KMS-11 (cell line): ENCODE measurements at regions not wholly inside any gene's neighbourhood (a gene's known extent, or its start where the extent isn't known, plus 50 kb on each side); places are given as distances from the start of the nearest gene placed in this dataset.

Experiments used
- H2AFZ ChIP-seq: fragments of 200-600 bp; sonication (generic); 2 replicates; pipeline ENCODE4 v1.6.1; 2016; ENCODE audit warnings: antibody characterized with exemption, mixed run types, low read depth
- H3K27ac ChIP-seq: fragments of 200-600 bp; sonication (generic); 2 replicates; pipeline ENCODE4 v1.6.1; 2016; ENCODE audit warnings: mild to moderate bottlenecking, mixed run types
- H3K27me3 ChIP-seq: fragments of 200-600 bp; sonication (generic); 2 replicates; pipeline ENCODE4 v1.6.1; 2017; ENCODE audit warnings: mild to moderate bottlenecking, low read depth, mixed run types, moderate library complexity; ENCODE audit not compliant: insufficient read depth
- H3K36me3 ChIP-seq: fragments of 200-600 bp; sonication (generic); 2 replicates; pipeline ENCODE4 v1.6.1; 2017; ENCODE audit warnings: mild to moderate bottlenecking, mixed run types; ENCODE audit not compliant: insufficient read depth
- H3K4me1 ChIP-seq: fragments of 200-600 bp; sonication (generic); 2 replicates; pipeline ENCODE4 v1.6.1; 2016; ENCODE audit warnings: mild to moderate bottlenecking, low read depth, mixed run types; ENCODE audit not compliant: poor library complexity, severe bottlenecking
- H3K4me2 ChIP-seq: fragments of 200-600 bp; sonication (generic); 2 replicates; pipeline ENCODE4 v1.7.0; 2016; ENCODE audit warnings: mild to moderate bottlenecking, mixed run types
- H3K4me3 ChIP-seq: fragments of 200-600 bp; sonication (generic); IDR thresholded peaks from 2 replicates; pipeline ENCODE4 v1.6.1; 2017; ENCODE audit warnings: low read depth, low read length, mixed read lengths; ENCODE audit not compliant: insufficient read depth
- H3K79me2 ChIP-seq: fragments of 200-600 bp; sonication (generic); 2 replicates; pipeline ENCODE4 v1.6.1; 2016; ENCODE audit warnings: low read depth, mixed run types; ENCODE audit not compliant: insufficient read depth
- H3K9ac ChIP-seq: fragments of 200-600 bp; sonication (generic); 2 replicates; pipeline ENCODE4 v1.6.1; 2016; ENCODE audit warnings: mild to moderate bottlenecking, mixed run types
- H4K20me1 ChIP-seq: fragments of 200-600 bp; sonication (generic); 2 replicates; pipeline ENCODE4 v1.6.1; 2016; ENCODE audit warnings: mild to moderate bottlenecking, mixed run types; ENCODE audit not compliant: insufficient read depth
- CTCF ChIP-seq: fragments of 200-600 bp; sonication (generic); conservative IDR thresholded peaks from 2 replicates; pipeline ENCODE4 v1.6.1; 2017; ENCODE audit warnings: low read depth, mild to moderate bottlenecking, antibody characterized with exemption, low read length, moderate library complexity, mixed read lengths

- no peaks in the 10 kb centered on the region for H4K20me1 ChIP-seq
- H3K27ac ChIP-seq, result no peak overlapping the region
- H2AFZ ChIP-seq, result no peak overlapping the region
- H3K9ac ChIP-seq, result no peak overlapping the region
- no peaks in the 10 kb centered on the region for H3K79me2 ChIP-seq
- no peak overlapping the region for H3K4me2 ChIP-seq
- H3K4me3 ChIP-seq, result no peak overlapping the region
- H3K27me3 ChIP-seq, result no peaks in the 10 kb centered on the region
- H3K36me3 ChIP-seq, result no peaks in the 10 kb centered on the region
- H3K4me1 ChIP-seq, result no peaks in the 10 kb centered on the region
- no peak for TF ChIP-seq CTCF
Observed at GRCh38 chr5:96031811-96032261, 70.2 kb upstream of the ELL2 start.

GRCh38 chr5:96031180-96031579 lies 69.5 kb upstream of the ELL2 start:
- no peaks in the 10 kb centered on the region for H3K36me3 ChIP-seq
- H3K4me1 ChIP-seq, result no peaks in the 10 kb centered on the region
- H3K4me3 ChIP-seq, result no peak overlapping the region
- no peak overlapping the region for H3K4me2 ChIP-seq
- no peaks in the 10 kb centered on the region for H3K79me2 ChIP-seq
- no peak for TF ChIP-seq CTCF
- no peaks in the 10 kb centered on the region for H4K20me1 ChIP-seq
- no peak overlapping the region for H2AFZ ChIP-seq
- H3K27me3 ChIP-seq, result no peaks in the 10 kb centered on the region
- H3K27ac ChIP-seq, result no peak overlapping the region
- H3K9ac ChIP-seq, result no peak overlapping the region

DNA sequence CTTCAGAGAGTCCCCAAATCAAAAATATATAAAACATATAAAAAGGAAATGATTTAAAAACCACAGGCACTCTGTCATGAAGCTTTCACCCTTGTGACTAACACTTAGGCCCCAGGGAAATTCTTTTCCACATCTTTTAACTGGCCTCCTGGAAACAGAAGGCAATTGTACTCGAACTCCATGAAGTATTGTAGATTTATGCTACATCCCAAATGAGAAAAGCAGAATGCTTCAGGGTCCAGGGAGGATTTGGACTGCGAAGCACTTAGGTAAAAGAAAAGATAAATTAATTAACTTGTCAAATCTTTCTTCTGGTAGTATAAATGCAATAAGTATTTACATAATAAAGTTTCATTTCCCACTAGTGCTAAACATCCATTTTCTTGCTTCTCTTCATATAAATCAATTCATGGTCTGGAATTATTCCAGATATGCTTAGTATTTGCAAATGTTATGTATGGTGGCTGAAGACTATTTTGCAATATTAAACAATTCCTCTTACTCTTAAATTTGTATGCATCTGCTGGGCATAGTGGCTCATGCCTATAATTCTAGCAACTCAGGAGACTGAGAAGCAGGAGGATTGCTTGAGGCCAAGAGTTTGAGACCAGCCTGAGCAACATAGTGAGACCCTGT lies 64.9 kb upstream of the ELL2 start:
- no peak for TF ChIP-seq CTCF
- H3K27me3 ChIP-seq, result no peaks in the 10 kb centered on the region
- H3K4me3 ChIP-seq, result no peak overlapping the region
- no peaks in the 10 kb centered on the region for H3K36me3 ChIP-seq
- H3K4me2 ChIP-seq, result no peak overlapping the region
- H3K79me2 ChIP-seq, result no peaks in the 10 kb centered on the region
- no peak overlapping the region for H3K27ac ChIP-seq
- H4K20me1 ChIP-seq, result no peaks in the 10 kb centered on the region
- no peaks in the 10 kb centered on the region for H3K4me1 ChIP-seq
- H3K9ac ChIP-seq, result no peak overlapping the region
- H2AFZ ChIP-seq, result no peak overlapping the region

DNA sequence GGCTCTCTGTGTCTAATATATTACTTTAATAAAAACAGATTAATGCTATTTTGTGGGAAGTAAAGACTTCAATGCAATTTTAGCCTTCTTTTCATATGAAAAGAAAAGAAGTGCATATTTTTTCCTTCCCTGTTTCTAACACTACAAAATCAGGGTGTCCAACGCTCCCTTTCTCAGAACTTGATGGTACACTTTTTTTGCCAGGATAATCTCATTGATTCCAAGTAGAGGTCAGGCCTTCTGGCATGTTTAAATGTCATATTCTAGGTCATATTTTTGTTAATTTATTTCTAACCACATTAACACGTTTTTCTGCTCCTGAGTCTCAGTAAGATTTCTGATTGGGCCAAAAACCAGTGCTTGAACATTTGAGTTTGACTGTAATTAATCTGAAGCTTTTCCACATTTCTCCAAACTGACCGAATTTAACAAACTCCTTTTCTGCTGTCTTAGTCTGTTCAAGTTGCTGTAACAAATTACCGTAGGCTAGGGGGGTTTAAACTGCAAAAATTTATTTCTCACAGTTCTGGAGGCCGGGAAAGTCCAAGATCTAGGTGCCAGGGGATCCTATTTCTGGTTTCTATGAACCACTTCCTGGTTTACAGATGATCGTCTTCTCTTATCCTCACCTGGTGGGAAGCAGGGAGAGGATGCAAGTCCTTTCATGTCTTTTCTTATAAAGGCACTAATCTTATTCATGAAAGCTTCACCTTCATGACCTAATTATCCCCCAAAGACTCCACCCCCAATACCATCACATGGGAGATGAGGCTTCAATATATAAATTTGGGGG lies 63.2 kb upstream of the ELL2 start:
- H3K36me3 ChIP-seq, result no peaks in the 10 kb centered on the region
- no peaks in the 10 kb centered on the region for H3K79me2 ChIP-seq
- H3K4me1 ChIP-seq, result no peaks in the 10 kb centered on the region
- H3K4me3 ChIP-seq, result no peak overlapping the region
- no peaks in the 10 kb centered on the region for H3K27me3 ChIP-seq
- TF ChIP-seq CTCF, result no peak
- no peaks in the 10 kb centered on the region for H4K20me1 ChIP-seq
- H3K9ac ChIP-seq, result no peak overlapping the region
- H3K27ac ChIP-seq, result no peak overlapping the region
- no peak overlapping the region for H2AFZ ChIP-seq
- no peak overlapping the region for H3K4me2 ChIP-seq
